LNCAP (cell line): ENCODE measurements at regions not wholly inside any gene's neighbourhood (a gene's known extent, or its start where the extent isn't known, plus 50 kb on each side); places are given as distances from the start of the nearest gene placed in this dataset.
A peak's percentile ranks its signal among the peaks of the same experiment; 100 is the strongest.

Source experiments
- CTCF ChIP-seq: fragments of 450-650 bp; IDR thresholded peaks from 2 replicates; pipeline ENCODE4 v1.5.1; 2017; ENCODE audit warnings: mild to moderate bottlenecking

- peak; percentile 40; the same call in 1 of the 2 replicates for TF ChIP-seq CTCF
These were observed 385.4 kb upstream of the PRR20A start for GRCh38 chr13:56755181-56755935.

GRCh38 chr13:56773148-56773547 lies 367.6 kb upstream of the PRR20A start:
- TF ChIP-seq CTCF, result no peak

GRCh38 chr13:56789527-56789926 lies 351.2 kb upstream of the PRR20A start:
- no peak for TF ChIP-seq CTCF

- no peak for TF ChIP-seq CTCF
These were observed 303.6 kb upstream of the PRR20A start for GRCh38 chr13:56837161-56837560.

- TF ChIP-seq CTCF, result no peak
These were observed 289.9 kb upstream of the PRR20A start for GRCh38 chr13:56850852-56851251.

GRCh38 chr13:56861476-56861875 lies 279.2 kb upstream of the PRR20A start:
- no peak for TF ChIP-seq CTCF

- no peak for TF ChIP-seq CTCF
These were observed 276.3 kb upstream of the PRR20A start for GRCh38 chr13:56864451-56864850.

GRCh38 chr13:56865416-56865815 lies 275.3 kb upstream of the PRR20A start:
- TF ChIP-seq CTCF, result no peak
